NK-92 treated with Interleukin-12 subunit alpha and Interleukin-12 subunit beta, amount 100 ng/mL, for 24 hours (cell line): ENCODE measurements at regions not wholly inside any gene's neighbourhood (a gene's known extent, or its start where the extent isn't known, plus 50 kb on each side); places are given as distances from the start of the nearest gene placed in this dataset.

Source experiments
- DNase-seq: peaks from one replicate; lab custom pipeline; 2025; lab: John Stamatoyannopoulos, UW

- no peak for DNase-seq
Measured at GRCh38 chr4:13930155-13930554, 302.6 kb upstream of the BOD1L1 start.

DNA sequence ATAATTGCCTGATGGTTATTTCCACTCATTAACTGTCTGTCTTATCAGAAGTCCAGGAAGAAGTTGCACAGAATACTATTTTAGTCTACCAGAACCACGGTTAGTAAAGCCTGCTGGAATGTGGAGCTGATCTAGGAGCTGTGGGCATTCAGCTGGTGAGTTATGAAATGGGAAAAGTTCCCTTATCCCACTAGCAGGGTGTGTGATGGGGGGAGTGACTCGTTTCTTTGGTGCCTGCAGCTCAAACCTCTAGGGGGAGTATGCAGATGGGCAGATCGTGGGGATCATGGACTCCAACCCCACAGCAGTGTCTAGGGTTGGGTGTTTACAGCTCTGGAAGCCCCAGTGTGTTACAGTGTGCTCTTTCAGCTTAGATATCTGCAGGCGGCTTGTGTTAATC is 305.7 kb upstream of the BOD1L1 start:
- DNase-seq: no peak

GRCh38 chr4:13938299-13938698 is 310.8 kb upstream of the BOD1L1 start:
- no peak for DNase-seq

GRCh38 chr4:13940921-13941320 is 313.4 kb upstream of the BOD1L1 start:
- no peak for DNase-seq

DNA sequence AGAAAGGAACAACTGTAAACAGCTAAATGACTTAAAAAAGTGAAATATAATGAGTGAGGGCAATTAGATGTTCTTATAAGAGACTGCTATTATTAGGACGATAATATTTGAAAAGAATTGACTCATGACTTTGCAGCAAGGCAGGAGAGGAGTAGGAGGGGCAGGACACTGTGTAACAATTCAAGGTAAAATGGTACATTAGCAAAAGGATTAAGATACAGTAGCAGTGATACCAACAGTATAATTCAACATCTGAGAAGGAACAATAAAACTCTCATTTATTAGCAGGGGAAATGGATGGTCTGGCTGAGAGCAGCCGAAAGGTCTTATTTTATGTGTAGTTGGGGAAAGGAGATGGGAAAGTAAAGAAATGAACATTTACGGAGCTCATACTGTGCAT is 315.5 kb upstream of the BOD1L1 start:
- no peak for DNase-seq

DNA sequence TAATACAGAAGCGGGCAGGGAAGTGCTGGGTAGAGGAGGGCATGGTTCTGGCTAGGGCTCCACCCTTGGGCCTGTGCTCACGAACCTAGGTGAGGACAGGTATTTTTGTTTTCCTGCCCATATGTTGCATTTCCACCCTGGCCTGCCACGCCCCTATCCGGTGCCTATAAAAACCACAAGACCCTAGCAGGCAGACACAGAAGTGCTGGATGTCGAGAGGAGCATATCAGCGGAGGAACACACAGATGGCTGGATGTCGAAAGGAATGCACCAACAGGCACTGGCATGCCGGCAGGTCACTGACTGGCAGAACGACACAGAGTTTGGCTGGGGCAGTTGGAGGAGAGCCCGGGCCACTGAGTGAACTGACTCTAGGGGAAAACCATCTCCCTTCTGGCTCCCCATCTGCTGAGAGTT is 316.6 kb upstream of the BOD1L1 start:
- DNase-seq: no peak

- DNase-seq: no peak
Measured at GRCh38 chr4:13947921-13948320, 320.4 kb upstream of the BOD1L1 start.

DNA sequence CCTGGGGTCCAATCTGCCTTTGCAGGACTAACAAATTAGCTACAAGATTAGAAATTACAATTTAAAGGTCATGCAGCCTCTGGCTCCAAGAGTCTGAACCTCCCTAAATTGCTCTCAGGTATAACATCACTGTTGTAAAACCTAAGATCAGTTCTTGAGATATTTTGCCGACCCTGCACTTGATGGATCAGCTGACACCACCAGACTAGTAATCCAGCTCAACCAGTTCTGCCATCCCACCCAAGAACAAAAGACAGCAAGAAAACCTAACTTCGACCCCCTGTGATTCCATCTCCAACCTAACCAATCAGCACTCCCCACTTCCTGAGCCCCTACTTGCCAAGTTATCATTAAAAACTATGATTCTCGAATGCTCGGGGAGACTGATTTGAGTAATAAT is 323.0 kb upstream of the BOD1L1 start:
- no peak for DNase-seq

DNA sequence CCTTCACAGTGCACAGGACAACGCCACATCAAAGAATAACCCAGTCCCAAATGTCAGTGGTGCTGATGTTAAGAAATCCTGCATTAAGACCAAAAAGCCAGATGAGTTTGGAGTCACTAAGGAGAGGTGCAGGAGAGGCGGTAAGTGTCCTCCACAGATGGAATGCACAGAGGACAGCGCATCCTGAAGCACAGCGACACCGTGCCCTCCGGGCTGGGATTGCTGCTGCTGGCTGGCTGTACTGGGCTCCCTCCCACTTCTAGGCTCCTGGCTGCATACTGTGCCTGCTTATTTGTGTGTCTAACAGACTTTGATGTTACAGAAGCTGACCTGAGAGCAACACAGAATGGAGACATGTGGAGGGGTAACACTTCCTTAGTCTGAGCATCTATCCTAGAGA is 325.6 kb upstream of the BOD1L1 start:
- no peak for DNase-seq

DNA sequence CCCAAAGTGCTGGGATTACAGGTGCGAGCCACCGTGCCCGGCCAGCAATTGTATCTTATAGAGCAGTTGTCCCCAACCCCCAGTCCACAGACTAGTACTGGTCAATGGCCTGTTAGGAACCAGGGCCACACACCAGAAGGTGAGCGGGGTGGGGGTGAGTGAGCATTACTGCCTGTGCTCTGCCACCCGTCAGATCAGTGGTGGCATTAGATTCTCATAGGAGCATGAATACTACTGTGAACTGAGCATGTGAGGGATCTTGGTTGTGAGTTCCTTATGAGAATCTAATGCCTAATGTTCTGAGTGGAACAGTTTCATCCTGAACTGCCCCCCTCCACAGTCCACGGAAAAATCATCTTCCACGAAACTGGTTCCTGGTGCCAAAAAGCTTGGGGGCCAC is 328.0 kb upstream of the BOD1L1 start:
- DNase-seq: no peak

DNA sequence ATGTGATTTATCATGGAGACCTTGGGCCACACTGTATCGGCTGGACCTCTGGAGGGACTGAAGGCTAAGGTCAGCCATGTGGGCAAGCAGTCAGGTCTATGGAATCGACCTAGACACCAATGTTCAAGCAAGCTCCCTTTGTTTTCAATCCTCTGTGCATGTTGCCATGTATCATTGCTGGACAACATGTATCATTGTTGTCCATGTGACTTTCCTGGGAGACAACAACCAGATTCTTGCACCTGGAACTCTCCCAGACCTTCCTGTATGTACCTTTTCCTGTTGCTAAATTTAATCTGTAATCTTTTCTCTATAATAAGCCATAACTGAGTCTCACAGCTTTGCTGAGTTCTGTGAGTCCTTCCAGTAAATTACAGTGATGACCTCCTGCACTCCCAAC is 329.4 kb upstream of the BOD1L1 start:
- DNase-seq: no peak

- no peak for DNase-seq
Measured at GRCh38 chr4:13957871-13958270, 330.3 kb upstream of the BOD1L1 start.

- DNase-seq: no peak
Measured at GRCh38 chr4:13963601-13964000, 336.1 kb upstream of the BOD1L1 start.

- DNase-seq: no peak
Measured at GRCh38 chr4:13966231-13967195, 339.0 kb upstream of the BOD1L1 start.

GRCh38 chr4:13968723-13969122 is 341.2 kb upstream of the BOD1L1 start:
- DNase-seq: no peak

DNA sequence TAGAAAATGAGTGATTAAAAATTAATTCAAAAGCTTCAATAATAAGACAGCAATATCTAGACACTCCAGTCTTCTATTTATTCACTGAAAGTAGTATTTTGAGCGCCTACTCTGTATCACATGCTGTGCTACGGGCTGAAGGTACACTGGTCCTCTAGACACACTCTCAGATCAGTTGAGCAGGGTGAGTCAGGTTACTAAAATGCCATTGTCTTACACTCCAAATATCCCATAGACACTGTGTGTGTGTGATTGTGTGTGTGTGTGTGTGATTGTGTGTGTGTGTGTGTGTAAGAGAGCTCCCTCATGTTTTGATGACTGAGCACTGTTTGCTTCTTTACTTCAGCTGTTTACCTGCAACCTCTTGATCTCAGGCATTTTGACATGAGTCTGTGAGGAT is 342.8 kb upstream of the BOD1L1 start:
- no peak for DNase-seq

- no peak for DNase-seq
Measured at GRCh38 chr4:13977746-13978145, 350.2 kb upstream of the BOD1L1 start.

DNA sequence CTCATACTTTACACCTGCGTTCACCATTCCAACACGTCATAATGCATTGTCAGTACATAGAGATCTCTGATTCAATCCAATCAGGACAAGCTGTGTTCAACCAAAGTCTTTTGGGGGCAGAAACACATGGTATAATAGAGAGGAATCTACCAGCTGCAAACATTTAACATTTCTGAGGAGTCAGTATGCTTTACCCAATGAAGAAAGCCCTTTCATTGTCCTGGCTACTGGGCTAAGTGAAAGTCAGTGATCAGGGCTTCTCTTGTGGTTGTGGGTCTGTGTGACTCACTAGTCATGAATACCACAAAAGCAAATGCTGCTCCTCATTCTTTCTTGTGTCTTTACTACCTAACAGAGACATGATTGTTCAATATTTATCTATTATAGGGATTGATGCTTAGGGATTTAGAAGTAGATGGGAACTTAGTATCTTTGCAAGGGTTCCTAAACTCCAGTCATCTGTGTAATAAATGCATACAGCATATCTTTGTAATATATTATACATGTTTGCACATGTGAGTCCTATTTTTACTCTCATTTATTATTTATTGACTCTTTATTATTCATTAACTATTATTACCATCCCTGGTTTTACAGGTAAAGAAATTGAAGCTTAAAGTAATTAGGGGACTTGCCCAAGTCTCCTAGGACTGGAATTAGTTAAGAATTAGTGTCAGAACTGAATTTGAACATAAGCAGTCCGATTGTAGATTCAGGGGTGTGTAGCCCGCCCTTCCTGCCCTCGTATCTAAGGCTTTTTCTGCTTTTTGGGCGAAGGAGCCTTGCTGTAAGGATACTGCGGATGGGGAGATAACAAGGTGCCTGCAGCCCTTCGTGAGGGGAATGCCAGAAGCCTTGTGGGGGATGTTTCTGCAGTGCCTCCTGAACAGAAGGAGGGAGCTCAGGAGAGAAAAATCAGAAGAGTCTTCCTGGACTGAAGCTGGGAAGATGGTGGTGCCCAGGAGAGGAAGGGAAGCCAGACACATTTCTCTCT is 353.1 kb upstream of the BOD1L1 start:
- no peak for DNase-seq

- no peak for DNase-seq
Measured at GRCh38 chr4:13981499-13981898, 354.0 kb upstream of the BOD1L1 start.

GRCh38 chr4:13982010-13982409 is 354.5 kb upstream of the BOD1L1 start:
- DNase-seq: no peak

- no peak for DNase-seq
Measured at GRCh38 chr4:13983189-13983790, 355.8 kb upstream of the BOD1L1 start.
